HCT116 (cell line): ENCODE measurements at regions not wholly inside any gene's neighbourhood (a gene's known extent, or its start where the extent isn't known, plus 50 kb on each side); places are given as distances from the start of the nearest gene placed in this dataset.

Experiments
- CBX3 ChIP-seq: IDR thresholded peaks from 2 replicates; pipeline ENCODE4 v1.6.1; 2012; ENCODE audit warnings: low read depth
- EZH2 ChIP-seq: fragments of 200-600 bp; sonication (generic); IDR thresholded peaks from 2 replicates; pipeline ENCODE4 v1.6.1; 2017; ENCODE audit warnings: antibody characterized with exemption, mixed run types
- JUND ChIP-seq: IDR thresholded peaks from 2 replicates; pipeline ENCODE4 v1.6.1; 2012
- POLR2AphosphoS5 ChIP-seq: IDR thresholded peaks from 2 replicates; pipeline ENCODE4 v1.6.1; 2011; ENCODE audit warnings: mild to moderate bottlenecking, low read depth, low read length, moderate library complexity
- TF ChIP-seq, protein P1 (sequence below), 3 experiments: fragments of 200-600 bp in 1 of 3; sonication (generic) in 1 of 3; IDR thresholded peaks in 2 of 3; conservative IDR thresholded peaks in 1 of 3; 2 replicates each; pipeline ENCODE4 v1.5.1; 2012 to 2017; ENCODE audit warnings: low read depth in 2 of 3, low read length in 2 of 3, antibody characterized with exemption in 1 of 3, borderline replicate concordance in 1 of 3, control low read depth in 1 of 3, mild to moderate bottlenecking in 1 of 3, mixed read lengths in 1 of 3, mixed run types in 1 of 3, moderate library complexity in 1 of 3; ENCODE audit not compliant: insufficient read depth in 1 of 3

- TF ChIP-seq EZH2 (no peak), JUND (no peak), CBX3 (no peak), POLR2AphosphoS5 (no peak)
- TF ChIP-seq, protein P1, sequence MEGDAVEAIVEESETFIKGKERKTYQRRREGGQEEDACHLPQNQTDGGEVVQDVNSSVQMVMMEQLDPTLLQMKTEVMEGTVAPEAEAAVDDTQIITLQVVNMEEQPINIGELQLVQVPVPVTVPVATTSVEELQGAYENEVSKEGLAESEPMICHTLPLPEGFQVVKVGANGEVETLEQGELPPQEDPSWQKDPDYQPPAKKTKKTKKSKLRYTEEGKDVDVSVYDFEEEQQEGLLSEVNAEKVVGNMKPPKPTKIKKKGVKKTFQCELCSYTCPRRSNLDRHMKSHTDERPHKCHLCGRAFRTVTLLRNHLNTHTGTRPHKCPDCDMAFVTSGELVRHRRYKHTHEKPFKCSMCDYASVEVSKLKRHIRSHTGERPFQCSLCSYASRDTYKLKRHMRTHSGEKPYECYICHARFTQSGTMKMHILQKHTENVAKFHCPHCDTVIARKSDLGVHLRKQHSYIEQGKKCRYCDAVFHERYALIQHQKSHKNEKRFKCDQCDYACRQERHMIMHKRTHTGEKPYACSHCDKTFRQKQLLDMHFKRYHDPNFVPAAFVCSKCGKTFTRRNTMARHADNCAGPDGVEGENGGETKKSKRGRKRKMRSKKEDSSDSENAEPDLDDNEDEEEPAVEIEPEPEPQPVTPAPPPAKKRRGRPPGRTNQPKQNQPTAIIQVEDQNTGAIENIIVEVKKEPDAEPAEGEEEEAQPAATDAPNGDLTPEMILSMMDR (IDR thresholded peaks at IDR 0.05 in 2 of 3, conservative IDR thresholded peaks at IDR 0.05 in 1 of 3; ENCODE audit: borderline replicate concordance in 1 of 3, insufficient read depth in 1 of 3, low read depth in 2 of 3, low read length in 2 of 3) = no peak
Measured at GRCh38 chr7:37526623-37527022, 78.0 kb upstream of the ELMO1 start.
